HG03520 (cell line): ENCODE measurements at regions not wholly inside any gene's neighbourhood (a gene's known extent, or its start where the extent isn't known, plus 50 kb on each side); places are given as distances from the start of the nearest gene placed in this dataset.
"Not testable (repeated sequence)": the region's sequence is repeated elsewhere in the genome, so short reads cannot be mapped to it uniquely, and the experiment has no call there.

Experiments used
- ATAC-seq: cut with Tn5 transposase; IDR thresholded peaks from one replicate; pipeline ENCODE4 v1.9.1; 2021; ENCODE audit warnings: mild to moderate bottlenecking, moderate library complexity; ENCODE audit not compliant: unreplicated experiment

GRCh38 chr6:85287158-85287557 lies 162.7 kb upstream of the NT5E start:
- no peak for ATAC-seq

- not testable (repeated sequence) for ATAC-seq
Observed at GRCh38 chr6:85286507-85286906, 163.4 kb upstream of the NT5E start.

DNA sequence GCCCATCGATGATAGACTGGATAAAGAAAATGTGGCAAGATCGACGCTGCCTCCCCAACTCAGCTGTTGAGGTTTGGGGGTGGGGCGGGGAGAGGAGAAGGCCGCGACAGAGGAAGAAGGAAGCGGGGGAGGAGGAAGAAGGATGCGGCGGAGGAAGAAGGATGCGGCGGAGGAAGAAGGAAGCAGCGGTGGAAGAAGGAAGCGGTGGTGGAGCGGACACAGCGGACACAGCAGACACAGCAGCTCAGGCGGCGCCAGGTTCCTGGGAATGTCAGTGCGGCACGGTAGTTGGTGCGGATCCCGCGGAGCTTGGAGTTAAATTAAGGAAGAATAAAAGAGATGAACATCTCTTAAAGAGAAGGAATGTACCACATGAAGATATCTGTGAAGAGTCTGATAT lies 163.9 kb upstream of the NT5E start:
- ATAC-seq = no peak

DNA sequence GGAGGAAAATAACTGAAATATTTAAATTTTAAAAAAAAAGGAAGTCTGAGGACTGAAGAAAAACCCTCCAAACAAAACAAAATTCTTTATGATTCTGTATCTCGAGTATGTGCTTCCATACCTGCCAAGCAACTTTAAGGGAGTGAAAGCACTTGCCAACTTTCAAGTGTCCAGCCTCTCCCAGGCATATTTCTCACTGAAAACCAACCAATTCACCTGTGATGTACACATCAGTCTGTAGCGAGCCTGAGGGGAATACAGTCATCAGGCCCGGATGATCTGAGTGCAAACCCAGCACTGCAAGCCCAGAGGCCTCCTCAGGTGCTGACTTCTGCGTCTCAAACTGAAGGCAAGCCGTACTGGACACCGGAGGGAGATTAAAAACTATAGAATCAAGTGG lies 164.8 kb upstream of the NT5E start:
- no peak for ATAC-seq

GRCh38 chr6:85283436-85283835 lies 166.4 kb upstream of the NT5E start:
- ATAC-seq = no peak

GRCh38 chr6:85278466-85279035 lies 171.3 kb upstream of the NT5E start:
- ATAC-seq = no peak

- ATAC-seq = not testable (repeated sequence)
Observed at GRCh38 chr6:85276026-85276425, 173.9 kb upstream of the NT5E start.

- ATAC-seq = no peak
Observed at GRCh38 chr6:85275338-85275985, 174.4 kb upstream of the NT5E start.

DNA sequence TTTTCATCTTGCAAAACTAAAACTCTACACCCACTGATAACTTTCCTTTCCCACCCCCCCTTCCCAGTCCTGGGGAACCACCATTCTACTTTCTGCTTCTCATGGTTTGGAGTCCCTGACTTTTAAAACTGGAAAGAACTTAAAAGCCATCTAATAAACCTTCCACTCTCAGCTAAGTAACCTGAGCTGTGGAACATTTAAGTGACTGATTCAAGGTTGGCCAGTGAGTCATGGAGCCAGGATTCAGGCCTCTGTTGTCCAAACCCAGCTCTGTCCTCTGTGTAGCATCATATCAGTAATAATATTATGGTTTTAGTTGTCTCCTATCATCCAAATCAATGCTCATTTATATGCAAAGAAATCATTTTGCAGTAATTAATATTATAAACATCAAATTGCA lies 176.0 kb upstream of the NT5E start:
- no peak for ATAC-seq

GRCh38 chr6:85273046-85273445 lies 176.8 kb upstream of the NT5E start:
- no peak for ATAC-seq

- no peak for ATAC-seq
Observed at GRCh38 chr6:85272592-85272991, 177.3 kb upstream of the NT5E start.

GRCh38 chr6:85262621-85263020 lies 187.3 kb upstream of the NT5E start:
- no peak for ATAC-seq

GRCh38 chr6:85261271-85261670 lies 188.6 kb upstream of the NT5E start:
- no peak for ATAC-seq

DNA sequence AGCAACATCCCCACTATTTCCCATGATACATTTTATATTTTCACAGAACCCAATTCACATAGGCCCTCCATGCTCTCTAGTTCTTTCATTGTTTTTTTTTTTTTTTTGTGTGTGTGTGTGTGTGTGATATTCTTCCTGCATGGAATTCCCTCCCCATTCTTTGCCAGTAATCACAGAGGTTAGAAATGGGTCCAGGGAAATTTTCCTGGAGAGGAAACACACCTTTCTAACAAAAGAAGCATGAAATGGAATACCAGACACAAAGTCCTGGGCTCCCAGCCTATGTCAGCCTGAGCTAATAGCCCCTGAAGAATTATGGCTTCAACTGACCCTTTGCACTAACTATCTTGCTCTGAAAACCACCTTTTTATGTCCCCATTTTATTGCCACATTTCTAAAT lies 194.2 kb upstream of the NT5E start:
- no peak for ATAC-seq

- no peak for ATAC-seq
Observed at GRCh38 chr6:85252552-85252951, 197.3 kb upstream of the NT5E start.

DNA sequence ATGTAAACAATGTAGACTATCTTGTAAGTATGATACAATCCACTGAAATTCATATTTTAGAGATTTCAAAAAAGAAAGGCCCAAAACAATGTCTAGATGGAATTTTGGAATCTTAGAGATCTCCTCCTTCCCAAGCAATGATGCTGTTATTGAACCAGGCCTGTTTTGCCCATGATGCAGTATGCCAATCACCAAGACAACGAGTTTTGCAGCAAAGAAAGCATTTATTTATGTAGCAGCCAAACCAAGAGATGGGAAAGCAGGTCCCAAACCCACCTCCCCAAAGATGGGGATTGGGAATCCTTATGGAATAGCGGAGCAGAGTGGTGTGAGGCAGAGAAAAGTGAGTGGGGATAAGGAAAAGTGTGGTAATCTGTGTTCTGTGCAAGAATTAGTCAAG lies 197.8 kb upstream of the NT5E start:
- no peak for ATAC-seq

DNA sequence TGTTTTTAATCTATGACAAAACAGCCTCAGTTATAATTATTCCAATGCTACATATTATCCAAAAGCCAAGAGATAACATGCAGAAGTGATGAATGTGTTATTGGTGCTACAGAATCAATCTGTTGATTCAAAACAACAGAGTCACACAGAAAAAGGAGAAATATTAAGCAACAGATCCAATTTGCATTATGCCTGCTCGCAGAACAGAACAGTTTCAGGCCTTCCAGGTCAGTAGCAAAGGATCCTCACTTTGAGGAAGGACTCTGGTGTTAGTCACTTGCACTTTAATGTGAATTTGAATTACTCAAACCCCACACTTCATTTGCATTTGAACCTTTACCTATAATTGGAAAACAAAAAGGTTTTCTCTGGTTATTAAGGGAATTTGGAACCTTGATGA lies 198.6 kb upstream of the NT5E start:
- ATAC-seq = no peak

GRCh38 chr6:85250586-85251220 lies 199.2 kb upstream of the NT5E start:
- no peak for ATAC-seq

- no peak for ATAC-seq
Observed at GRCh38 chr6:85245004-85245403, 204.9 kb upstream of the NT5E start.

- ATAC-seq = no peak
Observed at GRCh38 chr6:85241498-85242052, 208.3 kb upstream of the NT5E start.

GRCh38 chr6:85240787-85241385 lies 209.0 kb upstream of the NT5E start:
- ATAC-seq = no peak

GRCh38 chr6:85237478-85237877 lies 212.4 kb upstream of the NT5E start:
- ATAC-seq = no peak
